A204.1 (cell line): ENCODE measurements at regions not wholly inside any gene's neighbourhood (a gene's known extent, or its start where the extent isn't known, plus 50 kb on each side); places are given as distances from the start of the nearest gene placed in this dataset.
"Not testable (repeated sequence)": the region's sequence is repeated elsewhere in the genome, so short reads cannot be mapped to it uniquely, and the experiment has no call there.

Source experiments
- FAIRE-seq: peaks from 2 replicates; lab custom pipeline; 2012; peaks lifted over from hg19 to GRCh38; lab: Jason Lieb, UNC

- not testable (repeated sequence) for FAIRE-seq
Observed at GRCh38 chr6:51485869-51486268, 601.5 kb downstream of the PKHD1 start.

GRCh38 chr6:51487937-51488336, 599.5 kb downstream of the PKHD1 start:
- FAIRE-seq = no peak

- no peak for FAIRE-seq
Observed at GRCh38 chr6:51489133-51489532, 598.3 kb downstream of the PKHD1 start.

GRCh38 chr6:51490101-51490500, 597.3 kb downstream of the PKHD1 start:
- FAIRE-seq = no peak

- FAIRE-seq = no peak
Observed at GRCh38 chr6:51494342-51494741, 593.1 kb downstream of the PKHD1 start.

GRCh38 chr6:51495096-51495495, 592.3 kb downstream of the PKHD1 start:
- no peak for FAIRE-seq

- FAIRE-seq = no peak
Observed at GRCh38 chr6:51495610-51496396, 591.6 kb downstream of the PKHD1 start.

GRCh38 chr6:51502996-51503395, 584.4 kb downstream of the PKHD1 start:
- no peak for FAIRE-seq

GRCh38 chr6:51505434-51505833, 582.0 kb downstream of the PKHD1 start:
- no peak for FAIRE-seq

- FAIRE-seq = no peak
Observed at GRCh38 chr6:51509597-51509996, 577.8 kb downstream of the PKHD1 start.

GRCh38 chr6:51511081-51511480, 576.3 kb downstream of the PKHD1 start:
- FAIRE-seq = no peak

GRCh38 chr6:51513891-51514747, 573.3 kb downstream of the PKHD1 start:
- no peak for FAIRE-seq

- FAIRE-seq = no peak
Observed at GRCh38 chr6:51514748-51515402, 572.5 kb downstream of the PKHD1 start.

GRCh38 chr6:51526049-51526448, 561.4 kb downstream of the PKHD1 start:
- no peak for FAIRE-seq

GRCh38 chr6:51526922-51527321, 560.5 kb downstream of the PKHD1 start:
- no peak for FAIRE-seq

- no peak for FAIRE-seq
Observed at GRCh38 chr6:51528556-51528955, 558.9 kb downstream of the PKHD1 start.

GRCh38 chr6:51529240-51529639, 558.2 kb downstream of the PKHD1 start:
- FAIRE-seq = no peak

- FAIRE-seq = no peak
Observed at GRCh38 chr6:51531623-51532022, 555.8 kb downstream of the PKHD1 start.

GRCh38 chr6:51533962-51534361, 553.5 kb downstream of the PKHD1 start:
- FAIRE-seq = no peak

- FAIRE-seq = no peak
Observed at GRCh38 chr6:51535327-51535726, 552.1 kb downstream of the PKHD1 start.

- FAIRE-seq = no peak
Observed at GRCh38 chr6:51536728-51537127, 550.7 kb downstream of the PKHD1 start.

GRCh38 chr6:51541847-51542246, 545.6 kb downstream of the PKHD1 start:
- FAIRE-seq = no peak

GRCh38 chr6:51542475-51542874, 544.9 kb downstream of the PKHD1 start:
- FAIRE-seq = no peak
